HCT116 (cell line): ENCODE measurements at regions not wholly inside any gene's neighbourhood (a gene's known extent, or its start where the extent isn't known, plus 50 kb on each side); places are given as distances from the start of the nearest gene placed in this dataset.

Source experiments
- ATAC-seq: fragments of 200-7000 bp; cut with Tn5 transposase; 2 replicates; pipeline ENCODE4 v1.9.1; 2020; ENCODE audit warnings: mild to moderate bottlenecking, moderate library complexity
- BruUV-seq: library from RNA; stranded (reverse); fragments of 400-500 nt; replicated peaks from 2 replicates; lab custom pipeline; 2021; lab: Mats Ljungman, UMichigan
- CTCF ChIA-PET: fragments of 300-600 bp; sonication (Branson Sonifier 250); formaldehyde crosslinking; loops from one replicate; lab custom pipeline; 2021; ENCODE audit warnings: antibody characterized with exemption; lab: Charles Lee
- POLR2A ChIA-PET: fragments of 300-600, 350-600 bp; sonication (Branson Sonifier 250); formaldehyde crosslinking; loops from one replicate; lab custom pipeline; 2021; ENCODE audit warnings: antibody characterized with exemption; lab: Charles Lee
- RAD21 ChIA-PET, 2 experiments: fragments of 300-600 bp; sonication (Branson Sonifier 250); formaldehyde crosslinking; loops; one replicate each; lab custom pipeline; 2023; ENCODE audit warnings: low total read pairs in 2 of 2; ENCODE audit not compliant: uncharacterized antibody in 2 of 2, unreplicated experiment in 2 of 2, low non-redundant PET in 1 of 2; lab: Charles Lee
- DNase-seq: peaks from one replicate; pipeline ENCODE4 v3.0.0-alpha.2; 2010; ENCODE audit warnings: low read depth, low spot score
- H2AFZ ChIP-seq: fragments of 200-600 bp; shearing (Covaris generic), sonication (generic); 2 replicates; pipeline ENCODE4 v1.6.1; 2017; ENCODE audit warnings: low read depth, mixed run types, mixed read lengths, antibody characterized with exemption, low read length; ENCODE audit not compliant: poor library complexity, severe bottlenecking
- H3K27ac ChIP-seq: 2 replicates; pipeline ENCODE4 v1.5.1; 2012; ENCODE audit warnings: low read depth, low read length
- H3K27me3 ChIP-seq: fragments of 200-600 bp; sonication (generic); 2 replicates; pipeline ENCODE4 v1.6.1; 2016; ENCODE audit warnings: mixed run types, low read length, mixed read lengths; ENCODE audit not compliant: insufficient read depth
- H3K36me3 ChIP-seq, 2 experiments: fragments of 200-500 bp in 1 of 2; fragments of 200-600 bp in 1 of 2; sonication (Bioruptor generic) in 1 of 2; sonication (generic) in 1 of 2; 2 replicates each; pipeline versions ENCODE4 v1.5.1 to v1.6.1; 2014 to 2016; ENCODE audit warnings: low read length in 2 of 2, inconsistent platforms in 1 of 2, mixed read lengths in 1 of 2, mixed run types in 1 of 2; ENCODE audit not compliant: insufficient read depth in 2 of 2, control insufficient read depth in 1 of 2
- H3K4me1 ChIP-seq, 2 experiments: fragments of 200-600 bp in 1 of 2; sonication (generic) in 1 of 2; 2 replicates each; pipeline versions ENCODE4 v1.5.1 to v1.6.1; 2012 to 2017; ENCODE audit warnings: low read length in 2 of 2, inconsistent platforms in 1 of 2, mild to moderate bottlenecking in 1 of 2, mixed read lengths in 1 of 2, mixed run types in 1 of 2, moderate library complexity in 1 of 2; ENCODE audit not compliant: insufficient read depth in 2 of 2, control insufficient read depth in 1 of 2
- H3K4me2 ChIP-seq: fragments of 200-600 bp; sonication (generic); 2 replicates; pipeline ENCODE4 v1.6.1; 2017; ENCODE audit warnings: mixed run types, low read length, mixed read lengths
- H3K4me3 ChIP-seq, 2 experiments: fragments of 200-600 bp in 1 of 2; sonication (generic) in 1 of 2; replicated peaks in 1 of 2; 2 replicates each; pipeline ENCODE4 v1.5.1; 2011 to 2016; ENCODE audit warnings: low read length in 2 of 2, control low read depth in 1 of 2, low read depth in 1 of 2, mild to moderate bottlenecking in 1 of 2, mixed read lengths in 1 of 2, mixed run types in 1 of 2
- H3K79me2 ChIP-seq: fragments of 200-600 bp; sonication (generic); 2 replicates; pipeline ENCODE4 v1.6.1; 2017; ENCODE audit warnings: mild to moderate bottlenecking, mixed run types, low read length, moderate library complexity, mixed read lengths; ENCODE audit not compliant: insufficient read depth
- H3K9ac ChIP-seq: fragments of 200-600 bp; sonication (generic); 2 replicates; pipeline ENCODE4 v1.6.1; 2016; ENCODE audit warnings: low read length, mixed read lengths
- H3K9me2 ChIP-seq: fragments of 200-600 bp; sonication (generic), shearing (Covaris generic); 2 replicates; pipeline ENCODE4 v1.6.1; 2017; ENCODE audit warnings: mixed run types, mild to moderate bottlenecking, moderate library complexity; ENCODE audit not compliant: insufficient read depth
- H3K9me3 ChIP-seq, 2 experiments: fragments of 200-500 bp in 1 of 2; fragments of 200-600 bp in 1 of 2; sonication (Bioruptor generic) in 1 of 2; sonication (generic) in 1 of 2; 2 replicates each; pipeline ENCODE4 v1.6.1; 2014 to 2017; ENCODE audit warnings: low read length in 2 of 2, mixed read lengths in 2 of 2, inconsistent platforms in 1 of 2, low read depth in 1 of 2, mild to moderate bottlenecking in 1 of 2, mixed run types in 1 of 2, moderate library complexity in 1 of 2; ENCODE audit not compliant: control insufficient read depth in 1 of 2, insufficient read depth in 1 of 2
- H4K20me1 ChIP-seq: fragments of 200-600 bp; sonication (generic), shearing (Covaris generic); 2 replicates; pipeline ENCODE4 v1.6.1; 2017; ENCODE audit warnings: mixed run types, mild to moderate bottlenecking, moderate library complexity; ENCODE audit not compliant: insufficient read depth
- ATF3 ChIP-seq: IDR thresholded peaks from 2 replicates; pipeline ENCODE4 v1.6.1; 2012
- CBX3 ChIP-seq: IDR thresholded peaks from 2 replicates; pipeline ENCODE4 v1.6.1; 2012; ENCODE audit warnings: low read depth
- CEBPB ChIP-seq: IDR thresholded peaks from 2 replicates; pipeline ENCODE4 v1.6.1; 2012; ENCODE audit warnings: low read depth
- EGR1 ChIP-seq: IDR thresholded peaks from 2 replicates; pipeline ENCODE4 v1.6.1; 2012; ENCODE audit warnings: low read depth
- EZH2phosphoT487 ChIP-seq: fragments of 200-600 bp; IDR thresholded peaks from 2 replicates; pipeline ENCODE4 v1.6.1; 2018; ENCODE audit warnings: antibody characterized with exemption, borderline replicate concordance
- FOSL1 ChIP-seq: IDR thresholded peaks from 2 replicates; pipeline ENCODE4 v1.6.1; 2012; ENCODE audit warnings: low read depth
- POLR2AphosphoS5 ChIP-seq: IDR thresholded peaks from 2 replicates; pipeline ENCODE4 v1.6.1; 2011; ENCODE audit warnings: mild to moderate bottlenecking, low read depth, low read length, moderate library complexity
- RAD21 ChIP-seq: IDR thresholded peaks from 2 replicates; pipeline ENCODE4 v1.6.1; 2012; ENCODE audit warnings: low read depth, mild to moderate bottlenecking
- SIN3A ChIP-seq: IDR thresholded peaks from 2 replicates; pipeline ENCODE4 v1.6.1; 2012; ENCODE audit warnings: low read depth
- SRF ChIP-seq: IDR thresholded peaks from 2 replicates; pipeline ENCODE4 v1.6.1; 2012; ENCODE audit warnings: low read depth
- TCF7L2 ChIP-seq: IDR thresholded peaks from 2 replicates; pipeline ENCODE4 v1.7.0; 2011; ENCODE audit warnings: borderline replicate concordance, inconsistent platforms; ENCODE audit not compliant: insufficient read depth, insufficient read length; ENCODE audit errors: extremely low read depth
- YY1 ChIP-seq: IDR thresholded peaks from 2 replicates; pipeline ENCODE4 v1.6.1; 2011; ENCODE audit warnings: low read length, low read depth, moderate library complexity, mild to moderate bottlenecking; ENCODE audit not compliant: insufficient replicate concordance; ENCODE audit errors: extremely low read depth
- ZFX ChIP-seq: fragments of 450-650 bp; IDR thresholded peaks from 2 replicates; pipeline ENCODE4 v1.6.1; 2017
- ZNF274 ChIP-seq: fragments of 200-500 bp; sonication (Bioruptor generic); IDR thresholded peaks from 2 replicates; pipeline ENCODE4 v1.6.1; 2014; ENCODE audit warnings: mild to moderate bottlenecking, low read depth, low read length, inconsistent platforms
- intact Hi-C: fragments of 100-400 bp; cut with micrococcal nuclease; formaldehyde crosslinking; loops from 2 replicates; pipeline ENCODE4 v1.10.0; 2022
- TF ChIP-seq, protein P1 (sequence below): IDR thresholded peaks from 2 replicates; pipeline ENCODE4 v1.6.1; 2012
- TF ChIP-seq, protein P2 (sequence below), 3 experiments: fragments of 200-600 bp in 1 of 3; sonication (generic) in 1 of 3; IDR thresholded peaks in 2 of 3; conservative IDR thresholded peaks in 1 of 3; 2 replicates each; pipeline ENCODE4 v1.5.1; 2012 to 2017; ENCODE audit warnings: low read depth in 2 of 3, low read length in 2 of 3, antibody characterized with exemption in 1 of 3, borderline replicate concordance in 1 of 3, control low read depth in 1 of 3, mild to moderate bottlenecking in 1 of 3, mixed read lengths in 1 of 3, mixed run types in 1 of 3, moderate library complexity in 1 of 3; ENCODE audit not compliant: insufficient read depth in 1 of 3

DNA sequence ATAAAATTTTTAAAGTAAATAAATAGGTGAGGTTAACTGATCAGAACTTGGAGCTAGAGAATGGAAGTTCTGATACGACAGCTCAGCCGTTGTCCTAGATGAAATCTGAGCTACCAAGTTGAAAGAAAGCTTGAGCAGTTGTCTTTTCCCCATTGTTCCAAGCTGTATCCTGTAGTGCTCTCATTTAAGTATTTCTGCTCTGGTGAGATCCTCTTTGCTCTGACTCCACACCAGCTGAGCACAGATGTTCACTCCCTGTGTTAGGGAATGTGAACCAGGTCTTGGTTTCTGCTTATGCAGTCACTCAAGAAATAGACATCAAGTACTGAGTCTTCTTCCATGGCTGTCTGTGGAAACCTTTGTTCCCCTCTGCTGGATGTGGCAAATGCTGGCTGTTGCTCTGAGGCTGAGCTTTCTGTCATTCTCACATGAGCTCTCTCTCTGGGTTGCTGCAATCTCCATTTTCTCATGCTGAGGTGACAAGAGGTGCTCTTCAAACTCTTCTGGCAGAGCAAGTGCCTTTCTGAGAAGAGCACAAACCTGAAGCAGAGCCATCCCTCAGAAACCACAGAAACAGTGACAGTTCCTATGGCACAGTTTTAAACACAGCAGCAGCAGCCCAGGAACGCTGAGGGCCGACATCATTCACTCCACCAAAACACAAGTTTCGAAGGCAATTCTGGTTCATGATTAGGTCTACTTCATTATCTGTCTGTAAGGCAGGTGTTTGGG lies 194.1 kb downstream of the SP3 start:
- Histone ChIP-seq H3K4me2 (no peak overlapping the region), H3K9me3 (no peaks in the 10 kb centered on the region), H3K9me2 (no peaks in the 10 kb centered on the region), H3K27ac (no peak overlapping the region), H3K27me3 (no peaks in the 10 kb centered on the region), H3K36me3 (no peaks in the 10 kb centered on the region), H3K4me1 (no peaks in the 10 kb centered on the region), H4K20me1 (no peaks in the 10 kb centered on the region), H2AFZ (no peak overlapping the region), H3K4me3 (no peak overlapping the region), H3K9ac (no peak overlapping the region), H3K79me2 (no peaks in the 10 kb centered on the region)
- ChIA-PET CTCF (no interaction called here), POLR2A (no interaction called here), RAD21 (no interaction called here)
- DNase-seq (no peak), ATAC-seq (no peak)
- TF ChIP-seq CEBPB (no peak), CBX3 (no peak), ZFX (no peak), POLR2AphosphoS5 (no peak), SIN3A (no peak)
- intact Hi-C loops = no loop called here
- no TSS peak for BruUV-seq

DNA sequence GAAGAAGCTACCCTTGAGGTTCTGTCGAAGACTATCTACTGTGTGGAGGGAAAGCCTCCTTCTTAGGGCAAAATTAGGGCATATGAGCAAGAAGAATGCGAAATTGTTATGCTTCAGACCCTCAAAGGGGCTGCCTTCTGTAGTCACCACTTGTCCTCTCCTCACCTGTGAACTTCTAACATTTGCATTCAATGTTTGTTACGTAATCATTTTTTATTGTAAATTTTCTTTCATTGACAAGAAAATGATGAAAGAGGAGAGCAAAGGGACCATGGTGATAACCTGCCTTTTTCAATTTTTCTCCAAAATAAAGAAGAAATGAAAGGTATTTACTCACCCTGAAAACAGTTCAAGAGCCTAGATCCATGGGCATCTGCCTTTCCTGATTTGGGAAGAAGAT lies 193.0 kb downstream of the SP3 start:
- no TSS peak for BruUV-seq
- no peak overlapping the region for H3K27ac ChIP-seq
- ChIA-PET RAD21 (no interaction called here), CTCF (no interaction called here), POLR2A (no interaction called here)
- ATAC-seq (no peak), DNase-seq (no peak)
- H3K4me3 ChIP-seq = no peak overlapping the region
- no peaks in the 10 kb centered on the region for H3K4me1 ChIP-seq
- no peaks in the 10 kb centered on the region for H3K27me3 ChIP-seq
- H3K4me2 ChIP-seq = no peak overlapping the region
- no peaks in the 10 kb centered on the region for H4K20me1 ChIP-seq
- H3K36me3 ChIP-seq = no peaks in the 10 kb centered on the region
- intact Hi-C loops = no loop called here
- TF ChIP-seq RAD21 (no peak), FOSL1 (no peak), TCF7L2 (no peak), YY1 (no peak), EZH2phosphoT487 (no peak), ZNF274 (no peak), EGR1 (no peak), SRF (no peak), ATF3 (no peak)
- TF ChIP-seq, protein P1, sequence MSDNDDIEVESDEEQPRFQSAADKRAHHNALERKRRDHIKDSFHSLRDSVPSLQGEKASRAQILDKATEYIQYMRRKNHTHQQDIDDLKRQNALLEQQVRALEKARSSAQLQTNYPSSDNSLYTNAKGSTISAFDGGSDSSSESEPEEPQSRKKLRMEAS = no peak
- TF ChIP-seq, protein P2, sequence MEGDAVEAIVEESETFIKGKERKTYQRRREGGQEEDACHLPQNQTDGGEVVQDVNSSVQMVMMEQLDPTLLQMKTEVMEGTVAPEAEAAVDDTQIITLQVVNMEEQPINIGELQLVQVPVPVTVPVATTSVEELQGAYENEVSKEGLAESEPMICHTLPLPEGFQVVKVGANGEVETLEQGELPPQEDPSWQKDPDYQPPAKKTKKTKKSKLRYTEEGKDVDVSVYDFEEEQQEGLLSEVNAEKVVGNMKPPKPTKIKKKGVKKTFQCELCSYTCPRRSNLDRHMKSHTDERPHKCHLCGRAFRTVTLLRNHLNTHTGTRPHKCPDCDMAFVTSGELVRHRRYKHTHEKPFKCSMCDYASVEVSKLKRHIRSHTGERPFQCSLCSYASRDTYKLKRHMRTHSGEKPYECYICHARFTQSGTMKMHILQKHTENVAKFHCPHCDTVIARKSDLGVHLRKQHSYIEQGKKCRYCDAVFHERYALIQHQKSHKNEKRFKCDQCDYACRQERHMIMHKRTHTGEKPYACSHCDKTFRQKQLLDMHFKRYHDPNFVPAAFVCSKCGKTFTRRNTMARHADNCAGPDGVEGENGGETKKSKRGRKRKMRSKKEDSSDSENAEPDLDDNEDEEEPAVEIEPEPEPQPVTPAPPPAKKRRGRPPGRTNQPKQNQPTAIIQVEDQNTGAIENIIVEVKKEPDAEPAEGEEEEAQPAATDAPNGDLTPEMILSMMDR (IDR thresholded peaks at IDR 0.05 in 2 of 3, conservative IDR thresholded peaks at IDR 0.05 in 1 of 3; ENCODE audit: borderline replicate concordance in 1 of 3, insufficient read depth in 1 of 3, low read depth in 2 of 3, low read length in 2 of 3) = no peak
- no peaks in the 10 kb centered on the region for H3K79me2 ChIP-seq
- no peaks in the 10 kb centered on the region for H3K9me3 ChIP-seq
- no peak overlapping the region for H3K9ac ChIP-seq
- H2AFZ ChIP-seq = no peak overlapping the region
- H3K9me2 ChIP-seq = no peaks in the 10 kb centered on the region
